Stimulated activated CD8-positive, alpha-beta memory T cell treated with anti-CD3 and anti-CD28 coated beads, Interleukin-4, amount 100 ng/mL, for 48 hours (primary cell): ENCODE measurements at regions not wholly inside any gene's neighbourhood (a gene's known extent, or its start where the extent isn't known, plus 50 kb on each side); places are given as distances from the start of the nearest gene placed in this dataset.
"Not testable (repeated sequence)": the region's sequence is repeated elsewhere in the genome, so short reads cannot be mapped to it uniquely, and the experiment has no call there.

Source experiments
- DNase-seq: peaks from one replicate; pipeline ENCODE4 v3.0.0-alpha.2; 2020

DNA sequence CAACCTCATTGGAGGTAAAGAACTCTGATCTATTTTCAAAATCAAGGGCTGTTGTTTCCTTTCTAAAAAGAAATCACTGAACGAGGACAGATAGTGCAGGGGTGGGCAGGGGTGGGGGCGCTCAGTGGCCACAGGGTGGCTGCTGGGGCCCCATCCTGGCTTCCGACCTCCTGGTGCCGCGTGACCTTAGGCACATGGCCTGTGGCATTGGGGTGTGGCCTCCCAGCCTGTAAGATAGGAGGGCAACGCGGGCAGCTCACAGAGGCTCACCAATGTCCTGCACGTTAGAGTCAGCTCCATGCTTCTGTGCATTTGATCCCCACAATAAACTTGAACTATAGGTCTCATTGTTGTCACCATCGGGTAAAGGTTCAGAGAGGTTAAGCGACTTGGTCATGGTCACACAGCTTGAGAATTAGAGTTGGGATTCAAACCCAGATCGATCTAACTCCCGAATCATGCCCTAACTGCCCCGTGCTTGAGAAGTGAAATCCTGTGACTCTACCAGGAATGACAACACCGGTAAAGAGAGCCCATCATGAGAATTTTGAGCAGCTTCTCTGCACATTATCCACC lies 148.0 kb upstream of the SLC6A11 start:
- DNase-seq = no peak

DNA sequence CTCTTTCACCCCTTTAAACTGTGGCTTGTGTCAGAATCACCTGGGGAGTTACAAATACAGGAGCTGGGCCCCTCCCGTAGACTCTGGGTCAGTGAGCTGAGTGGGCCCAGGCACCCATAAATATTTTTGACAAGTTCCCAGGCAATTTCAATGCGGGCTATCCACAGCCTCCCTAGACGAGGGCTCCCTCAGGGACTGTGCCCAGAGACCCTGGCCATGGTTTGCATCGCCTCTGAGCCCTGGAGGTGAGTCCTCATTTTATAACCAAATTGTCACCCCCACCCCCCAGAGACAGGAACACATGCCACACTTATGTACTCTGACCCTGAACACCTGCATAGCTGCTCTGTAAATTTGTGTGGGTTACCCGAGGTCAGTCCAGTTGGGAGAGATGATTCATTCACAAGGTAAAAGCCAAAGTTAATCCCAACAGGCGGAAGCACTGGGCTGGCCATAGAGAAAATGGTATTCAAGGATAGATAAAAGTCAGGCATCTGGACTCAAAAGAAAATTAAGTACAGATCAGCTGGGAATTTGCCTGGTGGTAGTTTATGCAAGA lies 146.5 kb upstream of the SLC6A11 start:
- DNase-seq = no peak

DNA sequence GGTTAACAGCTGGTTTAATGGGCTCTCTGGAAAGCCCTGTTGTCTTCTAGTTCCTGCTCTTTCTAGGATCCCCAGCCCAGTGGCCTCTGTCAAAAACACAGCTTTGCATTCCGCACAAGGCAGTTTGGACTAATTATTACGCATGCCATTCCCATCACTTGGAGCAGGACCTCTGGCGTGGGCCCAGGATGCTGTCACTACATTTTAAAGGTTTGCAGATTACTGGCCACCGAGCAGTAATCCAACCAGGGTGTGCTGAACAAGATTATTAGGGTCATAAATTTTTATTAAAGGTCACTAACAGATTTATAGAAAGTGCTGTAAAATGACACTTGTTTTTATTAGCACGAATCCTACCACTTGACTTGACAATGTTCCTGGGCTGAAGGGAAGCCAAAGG lies 143.6 kb upstream of the SLC6A11 start:
- no peak for DNase-seq

DNA sequence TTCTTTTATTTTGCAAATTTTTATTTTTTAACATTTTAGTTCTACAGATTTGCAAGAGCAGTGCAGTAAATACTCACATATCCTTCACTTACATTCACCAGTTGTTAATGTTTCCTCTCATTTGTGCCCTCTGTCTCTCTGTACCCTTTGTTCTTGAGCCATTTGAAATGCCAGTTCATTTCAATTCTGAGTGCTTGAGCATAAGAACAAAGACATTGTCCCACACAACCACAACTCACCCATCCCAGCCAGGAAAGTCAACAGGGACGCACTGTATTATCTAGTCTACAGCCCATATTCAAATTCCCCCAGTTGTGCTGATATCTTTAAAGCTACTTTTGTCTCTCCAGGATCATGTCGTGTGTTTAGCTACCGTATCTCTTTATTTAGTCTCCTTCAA lies 141.4 kb upstream of the SLC6A11 start:
- no peak for DNase-seq

DNA sequence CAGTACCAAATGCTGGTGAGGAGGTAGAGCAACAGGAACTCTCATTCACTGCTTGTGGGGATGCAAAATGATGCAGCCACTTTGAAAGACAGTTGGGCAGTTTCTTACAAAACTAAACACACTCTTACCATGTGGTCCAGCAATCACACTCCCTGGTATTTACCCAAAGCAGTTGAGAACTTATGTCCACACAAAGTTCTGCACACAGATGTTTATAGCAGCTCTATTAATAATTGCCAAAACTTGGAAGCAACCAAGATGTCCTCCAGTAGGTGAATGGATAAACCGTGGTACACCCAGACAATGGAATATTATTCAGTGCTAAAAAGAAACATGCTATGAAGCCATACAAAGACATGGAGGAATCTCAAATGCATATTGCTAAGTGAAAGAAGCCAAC lies 139.1 kb upstream of the SLC6A11 start:
- no peak for DNase-seq

DNA sequence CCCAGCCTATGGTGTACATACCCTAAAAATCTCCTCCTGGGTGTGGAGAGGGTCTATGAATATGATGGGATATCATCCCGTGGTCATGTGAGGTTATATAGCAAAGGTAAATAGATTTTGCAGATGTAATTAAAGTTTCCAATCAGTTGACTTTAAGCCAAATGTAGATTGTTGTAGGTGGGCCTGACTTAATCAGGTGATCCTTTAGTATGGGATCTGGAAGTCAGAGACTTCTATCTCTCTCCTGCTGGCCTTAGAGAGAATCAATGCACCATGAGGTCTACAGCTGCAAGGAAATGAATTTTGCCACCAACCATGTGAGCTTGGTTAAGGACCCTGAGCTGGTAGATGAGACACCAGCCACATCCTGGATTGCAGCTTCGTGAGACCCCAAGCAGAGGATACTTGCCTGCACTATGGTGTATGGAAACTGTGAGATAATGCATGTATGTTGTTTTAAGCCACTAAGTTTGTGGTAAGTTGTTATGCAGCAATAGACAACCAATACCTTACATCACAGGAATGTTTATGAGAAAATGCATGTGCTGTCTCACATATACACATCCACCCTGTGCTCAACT lies 137.1 kb upstream of the SLC6A11 start:
- DNase-seq = no peak

DNA sequence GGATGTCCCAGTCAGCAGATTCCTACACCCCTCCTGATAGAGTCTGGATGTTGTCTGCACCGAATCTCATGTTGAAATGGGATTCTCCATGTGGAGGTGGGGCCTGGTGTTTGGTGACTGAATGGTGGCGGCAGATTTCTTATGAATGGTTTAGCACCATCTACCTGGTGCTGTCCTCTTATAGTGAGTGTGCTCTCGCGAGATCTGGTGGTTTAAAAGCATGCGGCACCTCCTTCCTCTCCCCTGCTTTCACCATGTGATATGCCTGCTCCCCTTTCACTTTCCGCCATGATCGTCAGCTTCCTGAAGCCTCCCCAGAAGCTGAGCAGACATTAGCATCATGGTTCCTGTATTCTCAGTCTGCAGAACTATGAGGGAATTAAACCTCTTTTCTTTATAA lies 135.2 kb upstream of the SLC6A11 start:
- no peak for DNase-seq

DNA sequence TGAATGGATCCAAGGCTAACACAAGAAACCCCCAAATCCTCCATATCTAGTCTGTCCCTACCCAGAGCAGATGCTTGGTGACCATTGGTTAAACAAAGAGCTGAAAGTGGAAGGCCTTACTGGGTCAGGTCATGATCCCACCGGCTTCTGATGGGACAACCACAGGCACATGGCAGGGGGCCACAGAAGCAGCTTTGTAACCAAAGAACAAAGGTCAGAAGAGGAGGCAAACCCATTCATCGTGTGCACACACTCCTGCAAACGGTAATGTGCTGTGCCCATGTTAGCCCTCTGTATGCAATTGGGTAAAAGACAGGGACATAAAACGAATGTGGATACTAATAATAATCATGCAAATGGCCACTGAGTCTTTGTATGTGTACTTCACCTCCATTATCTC lies 133.3 kb upstream of the SLC6A11 start:
- no peak for DNase-seq

DNA sequence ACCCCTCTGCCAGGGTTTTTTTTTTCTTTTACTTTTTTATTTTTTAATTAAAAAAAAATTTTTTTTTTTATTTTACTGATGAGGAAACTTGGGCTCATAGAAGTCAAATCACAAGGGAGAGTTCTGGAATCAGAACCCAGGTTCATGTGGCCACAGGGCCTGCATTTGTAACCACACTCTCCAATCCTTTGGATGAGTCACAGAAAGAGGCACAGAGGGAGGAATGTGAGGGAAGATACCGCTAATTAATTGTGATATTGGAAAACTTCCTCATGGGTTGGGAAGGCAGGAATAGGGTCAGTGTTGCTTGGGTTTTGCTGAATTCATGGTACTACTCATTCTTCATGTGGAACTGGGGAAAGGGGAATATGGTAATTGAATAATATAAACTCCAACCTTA lies 132.9 kb upstream of the SLC6A11 start:
- no peak for DNase-seq

DNA sequence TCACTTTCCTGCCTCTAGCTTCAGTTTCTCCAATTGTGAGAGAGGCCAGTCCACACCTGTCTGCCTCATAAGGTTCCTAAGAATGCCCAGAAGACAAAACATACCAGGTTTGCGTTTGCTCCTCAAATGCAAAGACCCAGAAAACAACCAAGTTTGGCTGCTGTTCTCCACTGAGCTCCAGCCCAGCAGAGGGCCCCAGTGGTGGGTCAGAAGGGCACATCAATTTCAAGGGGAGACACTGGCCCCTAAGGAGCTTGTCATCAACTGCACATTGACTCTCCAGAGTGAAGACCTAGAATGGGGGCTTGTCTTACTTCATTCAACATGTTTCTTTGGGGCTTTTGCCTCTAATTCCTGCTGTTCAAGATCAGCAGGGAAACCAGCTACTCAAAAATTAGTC lies 127.9 kb upstream of the SLC6A11 start:
- DNase-seq = no peak

DNA sequence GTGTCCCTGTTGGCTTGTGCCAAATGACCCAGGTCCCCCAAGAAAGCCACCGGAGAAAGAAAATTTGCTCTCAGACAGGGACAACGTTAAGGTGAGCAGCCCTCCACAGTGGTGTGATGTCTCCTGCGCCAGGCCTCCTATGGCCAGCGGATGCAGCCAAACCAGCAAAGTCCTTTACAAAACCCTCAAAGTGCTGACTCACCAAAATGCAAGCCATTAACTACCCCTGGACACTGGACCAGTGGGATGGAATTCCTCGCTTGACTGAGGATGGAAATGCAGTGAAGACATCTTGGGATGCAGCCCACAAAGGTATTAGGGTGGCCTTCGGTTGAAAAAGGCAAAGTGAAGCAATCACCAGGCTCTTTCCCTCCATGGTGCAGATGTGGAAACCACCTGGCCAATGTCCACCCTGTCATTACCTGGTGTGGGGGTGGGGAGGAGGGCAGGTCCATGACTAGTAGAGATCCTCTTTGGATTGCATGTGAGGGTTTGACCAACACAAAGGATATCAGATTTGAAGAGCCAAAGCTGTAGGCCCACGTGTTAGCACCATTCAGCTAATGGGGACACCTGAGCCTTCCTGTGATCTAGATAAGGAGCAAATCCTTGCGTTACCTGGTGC lies 127.4 kb upstream of the SLC6A11 start:
- DNase-seq = no peak

DNA sequence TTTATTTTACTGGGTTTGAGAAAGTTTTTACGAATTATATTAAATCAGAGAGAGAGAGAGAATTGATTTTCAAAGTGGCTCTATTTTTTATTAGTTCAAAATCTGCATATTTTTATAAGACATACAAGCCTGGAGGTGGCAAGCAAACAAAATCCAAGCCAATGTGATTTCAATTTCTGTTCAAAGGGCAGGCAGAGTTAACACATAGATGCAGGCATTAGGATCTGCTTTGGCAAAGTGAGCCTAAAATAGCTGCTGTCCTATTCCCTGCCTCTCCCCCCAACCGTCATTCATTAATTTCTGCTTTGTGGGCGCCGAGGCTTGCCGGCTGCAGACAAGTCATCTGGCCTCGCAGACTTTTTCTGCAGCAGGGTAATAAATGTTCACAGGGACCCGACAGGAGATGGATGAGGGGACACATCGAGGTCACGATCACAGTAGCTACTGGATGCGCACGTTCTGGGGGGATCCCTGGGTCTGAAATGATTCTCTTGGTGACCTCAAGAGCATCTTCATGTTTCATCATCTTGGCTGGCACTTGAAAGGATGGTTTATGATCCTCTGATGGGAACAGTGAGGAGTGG lies 123.9 kb upstream of the SLC6A11 start:
- DNase-seq = no peak

DNA sequence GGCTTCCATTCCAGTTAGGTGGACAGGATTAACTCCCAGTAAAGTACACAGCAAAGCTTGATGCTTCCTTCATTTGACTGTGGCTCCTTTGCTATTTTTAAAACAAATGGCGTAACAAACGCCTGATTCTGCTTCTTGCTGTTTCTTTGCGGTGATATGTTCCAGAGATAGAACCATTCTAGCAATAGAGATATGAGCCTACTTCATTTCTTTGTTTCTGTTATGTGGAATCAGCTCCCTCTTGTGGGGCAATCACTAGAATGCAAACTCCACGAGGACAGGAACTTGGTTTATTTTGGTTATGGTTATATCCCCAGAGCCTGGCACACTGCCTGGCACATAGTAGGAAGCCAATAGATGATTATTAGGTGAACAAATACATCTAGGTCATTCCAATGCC lies 122.6 kb upstream of the SLC6A11 start:
- DNase-seq = no peak

DNA sequence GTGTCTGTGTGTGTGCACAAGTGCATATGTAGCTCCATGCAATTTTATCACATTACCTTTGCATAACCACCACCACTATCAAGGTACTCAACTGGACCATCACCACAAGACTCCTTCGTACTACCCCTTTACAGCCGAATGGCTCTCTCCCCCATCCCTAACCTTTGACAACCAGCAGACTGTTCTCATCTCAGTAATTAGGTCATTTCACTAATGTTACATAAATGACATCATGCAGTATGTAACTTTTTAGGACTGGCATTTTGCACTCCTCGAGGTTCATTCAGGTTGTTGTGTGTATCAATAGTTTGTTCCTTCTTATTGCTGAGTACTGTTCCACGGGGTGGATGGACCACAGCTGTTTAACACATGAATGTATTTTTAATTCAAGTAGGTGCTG lies 121.8 kb upstream of the SLC6A11 start:
- no peak for DNase-seq

DNA sequence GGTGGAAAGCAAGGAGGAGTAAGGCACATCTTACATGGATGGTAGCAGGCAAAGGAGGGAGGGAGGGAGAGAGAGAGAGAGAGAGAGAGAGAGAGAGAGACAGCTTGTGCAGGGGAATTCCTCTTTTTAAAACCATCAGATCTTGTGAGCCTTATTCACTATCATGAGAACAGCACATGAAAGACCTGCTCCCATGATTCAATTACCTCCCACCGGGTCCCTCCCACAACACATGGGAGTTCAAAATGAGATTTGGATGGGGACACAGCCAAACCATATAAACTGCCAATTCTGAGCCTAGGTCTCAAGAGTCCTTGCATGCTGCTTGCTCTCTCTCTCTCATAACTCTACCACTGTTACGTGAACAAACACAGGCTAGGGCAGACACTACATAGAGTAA lies 120.8 kb upstream of the SLC6A11 start:
- not testable (repeated sequence) for DNase-seq

DNA sequence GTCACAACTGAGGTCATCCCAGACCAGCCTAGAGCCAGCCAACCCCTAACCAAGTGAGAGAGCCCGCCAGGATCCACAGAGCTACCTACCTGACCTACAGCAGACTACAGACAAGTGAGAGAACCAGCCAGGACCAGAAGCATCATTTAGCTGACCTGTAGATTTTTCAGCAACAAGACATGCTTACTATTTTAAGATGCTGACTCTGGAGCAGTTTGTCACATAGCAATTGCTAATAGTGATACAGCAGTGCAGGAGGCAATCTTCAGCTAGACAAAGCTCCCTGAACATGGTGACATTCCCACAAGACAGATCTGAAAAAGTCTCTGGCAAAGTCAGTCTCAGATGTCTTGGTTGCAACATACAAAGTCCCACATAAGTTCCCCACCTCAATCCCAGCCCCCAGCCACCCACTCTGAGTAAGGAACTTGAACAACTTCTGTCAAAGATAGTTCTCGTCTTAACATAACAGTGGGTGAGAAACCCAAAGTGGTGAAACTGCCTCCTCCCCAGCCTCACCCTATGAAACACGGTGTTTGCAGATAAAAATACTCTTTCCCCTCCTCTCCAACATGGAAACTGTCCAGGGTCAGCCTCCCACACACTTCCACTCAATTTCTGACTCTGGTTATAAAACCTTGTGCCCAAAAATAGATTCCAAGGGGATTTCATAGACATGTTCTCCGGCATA lies 120.3 kb upstream of the SLC6A11 start:
- no peak for DNase-seq

DNA sequence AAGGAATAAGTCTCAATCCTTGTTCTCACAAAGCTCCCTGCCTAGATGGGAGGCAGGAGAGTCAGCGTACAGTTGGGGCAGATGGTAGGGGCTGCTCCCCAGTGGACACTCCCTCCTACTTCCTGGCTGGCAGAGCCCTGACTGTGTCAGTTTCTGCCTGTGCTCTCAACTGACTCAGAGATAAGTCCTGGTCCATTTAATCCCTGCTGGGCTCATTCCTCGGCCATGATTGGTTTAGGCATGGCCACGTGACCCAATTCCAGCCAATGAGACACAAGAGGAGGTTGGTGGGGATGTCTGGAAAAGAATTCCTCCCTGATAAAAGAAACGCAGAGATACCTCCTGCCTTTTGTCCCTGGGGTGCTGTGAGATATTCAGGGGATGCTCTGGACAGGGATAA lies 118.1 kb upstream of the SLC6A11 start:
- no peak for DNase-seq

DNA sequence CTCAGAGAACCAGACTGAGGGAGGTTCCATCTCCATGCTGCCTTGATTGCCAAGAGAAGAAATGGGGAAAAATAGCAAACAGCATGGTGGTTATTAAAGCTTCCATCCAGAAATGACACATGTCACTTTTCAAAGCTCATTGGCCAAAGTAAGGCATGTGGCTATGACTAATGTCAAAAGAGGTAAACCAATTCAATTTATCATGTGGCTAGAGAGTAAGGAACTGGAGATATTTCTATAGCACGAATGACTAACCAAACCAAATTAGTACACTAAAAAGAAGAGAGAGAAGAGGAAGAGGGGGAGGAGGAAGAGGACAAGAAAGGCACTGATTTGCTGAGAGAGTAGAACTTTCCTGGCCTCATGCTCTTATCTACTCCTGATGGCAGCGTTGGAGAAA lies 115.2 kb upstream of the SLC6A11 start:
- DNase-seq = no peak

DNA sequence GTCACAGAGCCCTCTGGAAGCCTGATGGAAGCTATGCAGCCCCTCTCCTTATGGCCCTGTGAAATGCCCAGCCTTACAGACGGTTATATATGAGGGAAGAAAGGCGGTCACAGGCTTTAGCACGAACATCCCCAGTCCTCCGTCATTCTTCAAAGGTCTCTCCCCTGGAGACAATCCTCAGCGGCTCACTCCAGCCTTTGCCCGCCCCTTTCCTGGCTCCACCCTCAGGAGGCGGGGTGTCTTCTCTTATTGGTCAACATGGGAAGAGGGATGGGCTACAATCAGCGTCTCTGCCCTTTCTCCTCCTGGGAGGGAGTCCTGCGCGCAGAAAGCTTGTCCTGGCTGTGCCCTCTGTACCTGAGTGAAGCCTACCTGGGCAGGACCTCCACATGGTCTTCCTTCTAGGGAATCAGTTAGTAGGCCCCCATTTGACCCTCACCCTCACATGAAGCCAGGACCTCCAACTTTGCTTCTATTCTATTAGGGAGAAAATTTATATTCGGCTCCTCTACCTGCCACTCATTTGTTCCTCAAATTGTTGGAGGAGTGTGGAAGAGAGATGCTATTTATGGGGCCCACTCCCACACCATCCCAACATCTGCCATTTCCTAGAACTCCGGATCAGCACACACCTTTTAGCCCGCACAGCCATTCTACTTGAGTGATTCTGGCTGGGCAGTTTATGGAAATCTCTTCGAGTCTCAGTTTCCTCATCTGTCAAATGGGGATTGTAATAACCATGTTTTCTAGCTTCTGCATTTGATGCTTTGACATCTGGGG lies 112.9 kb upstream of the SLC6A11 start:
- peak; percentile 56 for DNase-seq

DNA sequence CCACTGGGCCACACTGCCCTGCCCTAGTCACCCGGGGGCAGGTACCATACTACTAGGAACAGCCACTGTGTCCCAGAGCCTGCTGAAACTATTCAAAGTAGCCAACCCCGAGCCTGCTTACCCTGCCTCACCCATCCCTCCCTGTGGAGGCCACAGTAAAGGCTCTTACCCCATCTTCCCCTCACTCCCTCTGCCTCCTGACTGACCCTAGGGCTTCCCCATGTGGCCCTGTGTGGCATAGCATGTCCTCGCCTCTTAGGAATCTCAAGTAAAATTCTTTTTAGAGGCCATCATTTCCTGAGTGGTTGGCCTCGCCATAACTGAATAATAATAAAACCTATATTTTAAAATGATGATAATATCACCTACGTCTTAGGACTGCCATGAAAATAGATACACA lies 112.2 kb upstream of the SLC6A11 start:
- DNase-seq = no peak

DNA sequence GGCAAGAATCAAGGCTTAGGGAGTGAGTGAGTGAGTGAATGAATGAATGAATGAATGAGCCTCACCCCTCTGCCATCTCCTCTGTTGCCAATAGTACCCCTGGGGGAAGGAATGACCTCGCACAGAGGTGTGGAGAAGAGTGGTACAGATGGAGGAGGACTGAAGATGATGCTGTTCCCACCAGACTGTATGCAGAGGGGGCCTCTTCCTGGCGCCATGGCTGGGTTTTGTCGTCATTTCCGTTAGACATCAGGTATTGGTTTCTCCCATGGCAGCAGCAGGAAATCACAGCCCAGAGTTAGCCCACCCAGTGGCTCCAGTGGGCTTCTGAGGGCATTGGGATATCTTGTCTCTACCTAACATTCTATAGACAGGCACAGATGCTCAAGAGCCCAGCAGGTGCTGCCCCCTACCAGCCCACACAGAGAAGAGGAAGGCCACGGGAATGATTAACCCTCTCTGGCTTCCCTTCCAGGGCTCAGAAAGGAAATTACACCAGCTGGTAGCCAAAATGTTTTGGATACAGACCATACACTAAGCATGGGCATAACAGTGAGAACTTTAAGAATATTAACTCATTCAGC lies 109.8 kb upstream of the SLC6A11 start:
- DNase-seq = no peak

DNA sequence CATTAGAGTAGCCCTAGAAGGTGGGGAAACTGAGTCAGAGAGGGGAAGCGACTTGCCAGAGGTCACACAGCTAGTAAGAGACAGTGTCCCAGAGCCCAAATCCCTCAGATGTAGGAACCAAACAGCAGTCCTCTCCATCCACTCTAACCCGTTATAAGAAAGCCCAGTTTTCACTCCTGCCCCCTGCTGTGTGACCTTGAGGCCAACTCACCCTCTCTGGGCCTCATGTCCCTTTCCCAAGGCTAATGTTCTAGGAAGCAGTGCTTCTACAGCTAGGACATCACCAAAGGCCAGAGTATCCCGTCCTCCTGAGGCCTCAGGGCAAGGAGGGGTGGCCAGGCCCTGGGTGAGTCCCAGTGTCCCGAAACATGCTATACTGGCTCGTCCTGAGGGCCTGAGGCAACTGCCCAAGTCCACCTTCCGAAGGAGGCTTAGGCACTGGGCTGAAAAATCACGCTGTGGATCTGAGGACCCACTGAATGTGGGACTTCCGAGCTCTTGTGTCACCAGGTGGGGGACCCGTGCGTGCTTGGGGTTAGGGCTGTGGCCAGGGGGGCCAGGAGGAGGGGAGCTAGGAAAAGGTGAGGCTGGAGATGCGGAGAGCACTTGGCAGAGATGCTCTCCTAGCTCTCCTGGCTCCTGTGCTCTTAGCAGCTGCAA lies 109.2 kb upstream of the SLC6A11 start:
- no peak for DNase-seq
